Tibial artery (tissue), 4 donors: ENCODE measurements at regions not wholly inside any gene's neighbourhood (a gene's known extent, or its start where the extent isn't known, plus 50 kb on each side); places are given as distances from the start of the nearest gene placed in this dataset.

ENCODE experiments used
- DNase-seq, 2 donors: peaks; one replicate each; pipeline ENCODE4 v3.0.0-alpha.2; 2019
- H3K27ac ChIP-seq, 2 donors: fragments of 200-600 bp; sonication (generic) in 1 of 2; 1 replicate in 1 of 2; 2 replicates in 1 of 2; pipeline ENCODE4 v1.5.1; 2018 to 2019; ENCODE audit warnings: mild to moderate bottlenecking in 1 of 2
- H3K27me3 ChIP-seq, 2 donors: fragments of 200-600 bp; sonication (generic) in 1 of 2; one replicate each; pipeline versions ENCODE4 v1.5.1 to v1.6.0; 2016 to 2019
- H3K36me3 ChIP-seq, 3 donors: fragments of 200-600 bp; sonication (generic) in 2 of 3; one replicate each; pipeline ENCODE4 v1.5.1; 2016 to 2019; ENCODE audit warnings: mild to moderate bottlenecking in 2 of 3
- H3K4me1 ChIP-seq, 4 donors: fragments of 200-600 bp; sonication (generic) in 2 of 4; 1 replicate in 3 of 4; 2 replicates in 1 of 4; pipeline ENCODE4 v1.5.1; 2016 to 2019
- H3K4me3 ChIP-seq, 2 donors: fragments of 200-600 bp; sonication (generic) in 1 of 2; 1 replicate in 1 of 2; 2 replicates in 1 of 2; pipeline ENCODE4 v1.5.1; 2018 to 2019; ENCODE audit warnings: mild to moderate bottlenecking in 2 of 2
- H3K9me3 ChIP-seq, 3 donors: fragments of 200-600 bp; sonication (generic) in 1 of 3; one replicate each; pipeline ENCODE4 v1.5.1; 2016 to 2019
- intact Hi-C: fragments of 100-400 bp; cut with DNase I; formaldehyde crosslinking; loops from one replicate; pipeline ENCODE4 v1.15.0; 2023; ENCODE audit warnings: low total_unique reads
- TF ChIP-seq, protein P1 (sequence below), 2 experiments: fragments of 200-600 bp in 1 of 2; fragments of 450-650 bp in 1 of 2; IDR thresholded peaks; one replicate each; pipeline ENCODE4 v1.5.1; 2017 to 2019; ENCODE audit warnings: antibody characterized with exemption in 2 of 2, mild to moderate bottlenecking in 1 of 2, moderate library complexity in 1 of 2

DNA sequence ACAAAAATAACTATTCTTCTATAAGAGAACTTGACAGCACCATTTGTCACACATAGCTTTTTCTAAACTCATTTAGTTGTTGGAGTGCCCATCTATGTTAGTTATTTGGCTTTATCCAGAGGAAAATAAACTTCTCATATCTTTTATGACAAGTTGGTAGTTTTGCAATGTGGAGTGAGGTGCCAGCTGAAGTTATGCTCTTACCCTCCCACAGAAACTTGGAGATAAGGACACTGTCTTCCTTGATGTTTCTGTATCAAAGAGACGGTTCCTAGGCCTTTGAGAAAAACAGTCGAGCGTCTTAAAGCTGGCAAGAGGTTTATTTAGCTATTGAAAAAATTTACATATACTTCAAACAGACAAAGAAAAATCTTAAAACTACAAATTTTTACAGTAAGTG is 1079.7 kb downstream of the SLITRK1 start:
- TF ChIP-seq, protein P1, sequence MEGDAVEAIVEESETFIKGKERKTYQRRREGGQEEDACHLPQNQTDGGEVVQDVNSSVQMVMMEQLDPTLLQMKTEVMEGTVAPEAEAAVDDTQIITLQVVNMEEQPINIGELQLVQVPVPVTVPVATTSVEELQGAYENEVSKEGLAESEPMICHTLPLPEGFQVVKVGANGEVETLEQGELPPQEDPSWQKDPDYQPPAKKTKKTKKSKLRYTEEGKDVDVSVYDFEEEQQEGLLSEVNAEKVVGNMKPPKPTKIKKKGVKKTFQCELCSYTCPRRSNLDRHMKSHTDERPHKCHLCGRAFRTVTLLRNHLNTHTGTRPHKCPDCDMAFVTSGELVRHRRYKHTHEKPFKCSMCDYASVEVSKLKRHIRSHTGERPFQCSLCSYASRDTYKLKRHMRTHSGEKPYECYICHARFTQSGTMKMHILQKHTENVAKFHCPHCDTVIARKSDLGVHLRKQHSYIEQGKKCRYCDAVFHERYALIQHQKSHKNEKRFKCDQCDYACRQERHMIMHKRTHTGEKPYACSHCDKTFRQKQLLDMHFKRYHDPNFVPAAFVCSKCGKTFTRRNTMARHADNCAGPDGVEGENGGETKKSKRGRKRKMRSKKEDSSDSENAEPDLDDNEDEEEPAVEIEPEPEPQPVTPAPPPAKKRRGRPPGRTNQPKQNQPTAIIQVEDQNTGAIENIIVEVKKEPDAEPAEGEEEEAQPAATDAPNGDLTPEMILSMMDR (IDR thresholded peaks at IDR 0.05), result no peak
- no peaks in the 10 kb centered on the region for H3K27me3 ChIP-seq
- H3K4me3 ChIP-seq, result no peak overlapping the region
- no peaks in the 10 kb centered on the region for H3K9me3 ChIP-seq
- no peaks in the 10 kb centered on the region for H3K4me1 ChIP-seq
- intact Hi-C loops, result no loop called here
- H3K36me3 ChIP-seq, result no peaks in the 10 kb centered on the region
- no peak for DNase-seq
- no peak overlapping the region for H3K27ac ChIP-seq

DNA sequence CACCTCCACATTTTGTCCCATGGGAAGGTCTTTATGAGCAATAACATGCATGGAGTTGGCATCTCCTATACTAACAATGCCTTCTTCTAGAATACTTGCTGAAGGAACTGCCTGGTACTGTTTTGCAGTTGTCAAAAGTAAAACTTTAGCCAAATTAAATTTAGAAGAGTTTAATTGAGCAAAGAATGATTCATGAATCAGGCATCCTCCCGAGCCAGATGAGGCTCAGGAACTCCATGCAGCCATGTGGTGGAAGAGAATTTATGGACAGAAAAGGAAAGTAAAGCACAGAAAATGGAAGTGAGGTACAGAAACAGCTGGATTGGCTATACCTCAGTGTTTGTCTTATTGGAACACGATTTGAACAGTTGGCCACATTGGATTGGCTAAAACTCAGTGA is 1081.9 kb downstream of the SLITRK1 start:
- Histone ChIP-seq H3K4me1 (no peaks in the 10 kb centered on the region), H3K4me3 (no peak overlapping the region), H3K9me3 (no peaks in the 10 kb centered on the region), H3K27me3 (no peaks in the 10 kb centered on the region), H3K36me3 (no peaks in the 10 kb centered on the region), H3K27ac (no peak overlapping the region)
- intact Hi-C loops, result no loop called here
- TF ChIP-seq, protein P1 (IDR thresholded peaks at IDR 0.05), result no peak
- no peak for DNase-seq

DNA sequence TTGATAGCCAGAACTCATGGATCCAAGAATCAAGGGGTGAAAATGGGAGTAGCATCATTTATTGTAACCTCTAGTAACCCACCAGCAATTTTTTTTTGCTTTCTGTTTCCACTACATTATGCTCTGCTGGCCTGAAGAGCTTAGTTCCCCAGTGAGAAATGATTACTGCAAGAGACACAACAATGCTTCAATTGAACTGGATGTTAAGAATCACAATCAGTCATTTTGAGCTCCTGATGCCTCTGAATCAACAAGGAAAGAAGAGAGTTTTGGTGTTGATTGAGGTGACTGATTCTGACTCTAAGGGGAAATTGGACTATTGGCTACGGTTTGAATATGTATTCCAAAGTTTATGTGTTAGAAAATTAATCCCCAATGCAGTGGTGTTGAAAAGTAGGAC is 1084.4 kb downstream of the SLITRK1 start:
- TF ChIP-seq, protein P1 (IDR thresholded peaks at IDR 0.05), result no peak
- no peaks in the 10 kb centered on the region for H3K4me1 ChIP-seq
- no peak overlapping the region for H3K27ac ChIP-seq
- H3K9me3 ChIP-seq, result no peaks in the 10 kb centered on the region
- no peak overlapping the region for H3K4me3 ChIP-seq
- intact Hi-C loops, result no loop called here
- DNase-seq, result no peak
- no peaks in the 10 kb centered on the region for H3K36me3 ChIP-seq
- H3K27me3 ChIP-seq, result no peaks in the 10 kb centered on the region

DNA sequence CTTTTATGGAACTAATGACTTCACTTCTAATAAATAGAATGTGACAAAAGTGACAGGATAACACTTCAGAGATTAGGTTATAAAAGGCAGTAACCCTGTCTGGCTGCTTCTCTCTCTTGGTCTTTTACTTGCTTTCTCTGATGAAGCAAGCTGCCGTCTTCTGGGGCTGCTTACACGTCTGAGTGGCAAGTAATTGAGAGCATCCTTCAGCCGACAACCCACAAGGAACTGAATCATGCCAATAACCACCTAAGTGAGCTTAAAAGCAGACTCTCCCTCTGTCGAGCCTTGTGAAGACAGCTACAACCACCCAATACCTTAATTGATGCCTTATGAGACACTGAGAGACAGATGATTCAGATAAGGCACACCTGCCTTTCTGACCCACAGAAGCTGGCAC is 1091.2 kb downstream of the SLITRK1 start:
- intact Hi-C loops, result no loop called here
- TF ChIP-seq, protein P1 (IDR thresholded peaks at IDR 0.05), result no peak
- Histone ChIP-seq H3K36me3 (no peaks in the 10 kb centered on the region), H3K4me1 (no peaks in the 10 kb centered on the region), H3K4me3 (no peak overlapping the region), H3K27me3 (no peaks in the 10 kb centered on the region), H3K9me3 (no peaks in the 10 kb centered on the region), H3K27ac (no peak overlapping the region)
- no peak for DNase-seq

DNA sequence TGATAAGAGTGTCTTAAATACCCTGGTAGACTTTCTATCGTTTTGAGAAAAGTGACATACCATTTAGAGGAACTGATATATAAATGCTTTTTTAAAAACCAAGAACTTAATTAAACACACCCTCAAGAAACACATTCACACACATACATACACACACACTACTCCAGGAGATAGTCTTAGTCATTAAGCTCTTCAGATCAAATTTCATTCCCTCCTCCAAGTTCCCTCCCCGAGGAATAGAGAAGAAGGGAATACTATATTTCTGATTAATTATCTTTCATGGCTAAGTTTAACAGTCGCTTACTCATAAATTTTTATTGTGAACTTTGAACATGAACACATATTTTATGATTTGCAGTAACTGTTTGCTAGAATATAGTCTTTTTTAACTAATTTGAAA is 1109.5 kb downstream of the SLITRK1 start:
- Histone ChIP-seq H3K9me3 (no peaks in the 10 kb centered on the region), H3K4me3 (no peak overlapping the region), H3K36me3 (no peaks in the 10 kb centered on the region), H3K27me3 (no peaks in the 10 kb centered on the region), H3K4me1 (no peaks in the 10 kb centered on the region), H3K27ac (no peak overlapping the region)
- TF ChIP-seq, protein P1 (IDR thresholded peaks at IDR 0.05), result no peak
- DNase-seq, result no peak
- intact Hi-C loops, result no loop called here

DNA sequence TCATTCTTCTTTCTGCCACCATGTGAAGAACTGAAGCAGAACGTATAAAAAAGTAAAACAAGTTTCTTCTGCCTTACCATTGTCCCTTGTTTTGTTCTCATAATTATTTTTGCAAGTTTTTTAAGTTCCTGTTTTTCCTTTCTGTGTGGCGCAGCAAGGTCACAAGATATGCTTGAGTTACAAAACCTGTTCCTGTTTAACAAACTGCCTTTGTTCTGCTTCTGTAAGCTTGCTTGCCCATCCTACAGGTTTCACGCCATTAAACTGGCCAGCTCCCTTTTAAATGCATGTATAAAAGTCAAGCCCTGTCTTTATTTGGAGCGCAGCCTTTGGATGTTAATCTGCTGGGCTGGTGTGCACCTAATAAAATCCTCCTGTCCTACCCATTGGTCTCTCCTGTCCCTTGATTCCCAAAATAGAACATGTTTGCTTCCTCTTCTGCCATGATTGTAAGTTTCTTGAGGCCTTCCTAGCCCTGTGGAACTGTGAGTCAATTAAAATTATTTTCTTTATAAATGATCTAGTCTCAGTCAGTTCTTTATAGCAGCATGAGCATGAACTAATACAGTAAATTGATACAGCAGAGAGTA is 1115.4 kb downstream of the SLITRK1 start:
- Histone ChIP-seq H3K27ac (no peak overlapping the region), H3K36me3 (no peaks in the 10 kb centered on the region), H3K4me1 (no peaks in the 10 kb centered on the region), H3K4me3 (no peak overlapping the region), H3K9me3 (peaks cover 0 to 8% (median 0%) of the 10 kb centered on the region in 3 donors), H3K27me3 (no peaks in the 10 kb centered on the region)
- intact Hi-C loops, result no loop called here
- TF ChIP-seq, protein P1 (IDR thresholded peaks at IDR 0.05), result no peak
- DNase-seq, result no peak
